ENCODE measurements at regions not wholly inside any gene's neighbourhood (a gene's known extent, or its start where the extent isn't known, plus 50 kb on each side); places are given as distances from the start of the nearest gene placed in this dataset.
"Not testable (repeated sequence)": the region's sequence is repeated elsewhere in the genome, so short reads cannot be mapped to it uniquely, and the experiment has no call there.

DNA sequence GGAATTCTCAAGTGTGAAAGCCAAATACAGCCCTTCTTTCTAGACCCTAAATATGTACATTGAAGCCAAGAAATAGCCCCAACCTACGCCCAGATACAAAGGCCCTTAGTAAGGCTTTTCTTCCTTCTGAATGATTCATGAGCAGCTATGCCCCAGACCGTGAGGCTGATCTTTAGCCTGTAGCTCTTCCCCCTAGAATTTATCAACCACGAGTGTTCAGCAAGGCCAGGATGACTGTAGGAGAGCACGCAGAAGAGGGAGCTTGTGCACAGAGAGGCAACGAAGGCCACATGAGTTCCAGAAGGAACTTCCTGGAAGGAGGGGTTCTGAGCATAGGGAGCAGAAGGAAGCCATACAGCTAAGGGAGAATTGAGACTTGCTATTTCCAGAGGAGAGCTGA is 53.0 kb upstream of the HABP2 start:
- TF ChIP-seq CTCF (conservative IDR thresholded peaks at IDR 0.05; ENCODE audit: low read depth, low read length) = no peak
- no peak overlapping the region for H3K4me3 ChIP-seq (ENCODE audit: low read depth, low read length)
- no peak for DNase-seq (ENCODE audit: low read depth)

DNA sequence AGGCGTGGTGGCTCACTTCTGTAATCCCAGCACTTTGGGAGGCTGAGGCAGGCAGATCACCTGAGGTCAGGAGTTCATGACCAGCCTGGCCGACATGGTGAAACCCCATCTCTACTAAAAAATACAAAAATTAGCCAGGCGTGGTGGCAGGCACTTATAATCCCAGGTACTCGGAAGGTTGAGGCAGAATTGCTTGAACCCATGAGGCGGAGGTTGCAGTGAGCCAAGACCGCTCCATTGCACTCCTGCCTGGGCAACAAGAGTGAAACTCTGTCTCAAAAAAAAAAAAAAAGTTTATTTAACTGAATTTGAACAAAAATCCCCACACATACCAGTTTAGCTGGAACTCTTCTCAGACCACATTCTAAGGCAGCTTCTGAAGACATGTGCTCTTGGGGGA is 51.8 kb upstream of the HABP2 start:
- not testable (repeated sequence) for H3K4me3 ChIP-seq (ENCODE audit: low read depth, low read length)

More for the DNA sequence above, 51.8 kb upstream of the HABP2 start:
- DNase-seq (ENCODE audit: low read depth) = not testable (repeated sequence)

All from epithelial cell of proximal tubule (primary cell).